IMR-90 (cell line): ENCODE measurements at regions not wholly inside any gene's neighbourhood (a gene's known extent, or its start where the extent isn't known, plus 50 kb on each side); places are given as distances from the start of the nearest gene placed in this dataset.

Experiments used
- BHLHE40 ChIP-seq: fragments of 150-350 bp; IDR thresholded peaks from 2 replicates; pipeline ENCODE4 v1.6.1; 2016; ENCODE audit warnings: mild to moderate bottlenecking, low read depth, low read length
- CHD1 ChIP-seq: IDR thresholded peaks from 2 replicates; pipeline ENCODE4 v1.6.1; 2012; ENCODE audit warnings: low read depth, low read length, improper control_type of control experiment
- CTCF ChIP-seq: conservative IDR thresholded peaks from 2 replicates; pipeline ENCODE4 v1.5.1; 2012; ENCODE audit warnings: mild to moderate bottlenecking, low read depth, low read length, improper control_type of control experiment
- ELK1 ChIP-seq: fragments of 150-350 bp; IDR thresholded peaks from 2 replicates; pipeline ENCODE4 v1.6.1; 2016; ENCODE audit warnings: low read depth, mild to moderate bottlenecking, low read length, moderate library complexity, borderline replicate concordance
- FOS ChIP-seq: fragments of 150-350 bp; IDR thresholded peaks from 2 replicates; pipeline ENCODE4 v1.6.1; 2016; ENCODE audit warnings: low read depth, low read length
- MAZ ChIP-seq: IDR thresholded peaks from 2 replicates; pipeline ENCODE4 v1.6.1; 2012; ENCODE audit warnings: low read depth, mild to moderate bottlenecking, low read length, improper control_type of control experiment, moderate library complexity, borderline replicate concordance
- NFE2L2 ChIP-seq: fragments of 150-350 bp; IDR thresholded peaks from 2 replicates; pipeline ENCODE4 v1.6.1; 2016; ENCODE audit warnings: low read depth, mild to moderate bottlenecking, low read length
- POLR2A ChIP-seq: IDR thresholded peaks from 2 replicates; pipeline ENCODE4 v1.6.1; 2012; ENCODE audit warnings: mild to moderate bottlenecking, low read depth, low read length
- RAD21 ChIP-seq: IDR thresholded peaks from 2 replicates; pipeline ENCODE4 v1.6.1; 2012; ENCODE audit warnings: low read length, improper control_type of control experiment
- RFX5 ChIP-seq: IDR thresholded peaks from 2 replicates; pipeline ENCODE4 v1.8.0; 2012; ENCODE audit warnings: low read depth, mild to moderate bottlenecking, low read length, moderate library complexity
- USF2 ChIP-seq: fragments of 150-350 bp; IDR thresholded peaks from 2 replicates; pipeline ENCODE4 v1.6.1; 2017; ENCODE audit warnings: mild to moderate bottlenecking, antibody characterized with exemption, low read length, low read depth

GRCh38 chr3:65015711-65016110, 327.9 kb upstream of the ADAMTS9 start:
- no peak for TF ChIP-seq POLR2A
- no peak for TF ChIP-seq CTCF
- TF ChIP-seq MAZ = no peak
- TF ChIP-seq BHLHE40 = no peak
- no peak for TF ChIP-seq CHD1
- no peak for TF ChIP-seq USF2
- TF ChIP-seq RAD21 = no peak
- TF ChIP-seq RFX5 = no peak
- TF ChIP-seq FOS = no peak
- TF ChIP-seq ELK1 = no peak
- TF ChIP-seq NFE2L2 = no peak
